SK-N-SH (cell line): ENCODE measurements at regions not wholly inside any gene's neighbourhood (a gene's known extent, or its start where the extent isn't known, plus 50 kb on each side); places are given as distances from the start of the nearest gene placed in this dataset.

Experiments
- CTCF ChIA-PET: fragments of 300-600, 350-600 bp; formaldehyde crosslinking; extraction: SDS; loops from one replicate; lab custom pipeline; 2021; lab: Yijun Ruan, JAX
- POLR2A ChIA-PET: fragments of 350-600 bp; sonication (Branson Sonifier 250); formaldehyde crosslinking; extraction: SDS; loops from one replicate; lab custom pipeline; 2020; ENCODE audit warnings: antibody characterized with exemption, inconsistent platforms; lab: Yijun Ruan, JAX
- DNase-seq: peaks from one replicate; pipeline ENCODE4 v3.0.0; 2012
- H2AFZ ChIP-seq: fragments of 200-600 bp; sonication (generic); 2 replicates; pipeline ENCODE4 v1.8.1; 2016; ENCODE audit warnings: antibody characterized with exemption, mild to moderate bottlenecking, low read depth
- H3F3A ChIP-seq: fragments of 200-600 bp; sonication (generic); replicated peaks from 2 replicates; pipeline ENCODE3; 2016; ENCODE audit warnings: antibody characterized with exemption, mild to moderate bottlenecking; ENCODE audit not compliant: insufficient read depth
- H3K27ac ChIP-seq, 2 experiments: fragments of 200-500 bp in 1 of 2; fragments of 200-600 bp in 1 of 2; sonication (Bioruptor generic) in 1 of 2; sonication (generic), shearing (Covaris generic) in 1 of 2; 2 replicates each; pipeline versions ENCODE4 v1.5.1 to v1.6.1; 2014 to 2016; ENCODE audit warnings: low read depth in 2 of 2, inconsistent platforms in 1 of 2, low read length in 1 of 2, mild to moderate bottlenecking in 1 of 2, mixed read lengths in 1 of 2
- H3K27me3 ChIP-seq: fragments of 200-600 bp; sonication (generic), shearing (Covaris generic); 2 replicates; pipeline ENCODE4 v1.6.1; 2016; ENCODE audit warnings: mixed run types; ENCODE audit not compliant: insufficient read depth
- H3K36me3 ChIP-seq, 2 experiments: fragments of 200-500 bp in 1 of 2; fragments of 200-600 bp in 1 of 2; sonication (Bioruptor generic) in 1 of 2; sonication (generic) in 1 of 2; replicated peaks in 1 of 2; 2 replicates each; pipeline versions ENCODE3 to v1.5.1; 2014 to 2016; ENCODE audit warnings: low read length in 1 of 2, mild to moderate bottlenecking in 1 of 2; ENCODE audit not compliant: insufficient read depth in 2 of 2, control insufficient read depth in 1 of 2
- H3K4me1 ChIP-seq, 2 experiments: fragments of 200-500 bp in 1 of 2; fragments of 200-600 bp in 1 of 2; sonication (Bioruptor generic) in 1 of 2; sonication (generic), shearing (Covaris generic) in 1 of 2; 2 replicates each; pipeline versions ENCODE4 v1.5.1 to v1.6.1; 2014 to 2016; ENCODE audit warnings: low read depth in 1 of 2, low read length in 1 of 2, mixed run types in 1 of 2; ENCODE audit not compliant: insufficient read depth in 2 of 2, control insufficient read depth in 1 of 2
- H3K4me2 ChIP-seq: fragments of 200-600 bp; sonication (generic), shearing (Covaris generic); 2 replicates; pipeline ENCODE4 v1.6.1; 2017; ENCODE audit warnings: mixed run types
- H3K4me3 ChIP-seq, 2 experiments: fragments of 200-500 bp in 1 of 2; fragments of 200-600 bp in 1 of 2; sonication (Bioruptor generic) in 1 of 2; sonication (generic), shearing (Covaris generic) in 1 of 2; 2 replicates each; pipeline versions ENCODE4 v1.5.1 to v1.8.1; 2014 to 2016; ENCODE audit warnings: low read depth in 2 of 2, inconsistent platforms in 1 of 2, low read length in 1 of 2, mild to moderate bottlenecking in 1 of 2, mixed read lengths in 1 of 2, moderate library complexity in 1 of 2
- H3K79me2 ChIP-seq: fragments of 200-600 bp; sonication (generic); 2 replicates; pipeline ENCODE4 v1.8.1; 2017; ENCODE audit warnings: mild to moderate bottlenecking; ENCODE audit not compliant: insufficient read depth
- H3K9ac ChIP-seq: fragments of 200-600 bp; sonication (generic); 2 replicates; pipeline ENCODE4 v1.6.1; 2017; ENCODE audit warnings: mixed run types
- H3K9me2 ChIP-seq: fragments of 200-600 bp; sonication (generic); 2 replicates; pipeline ENCODE4 v1.6.1; 2017; ENCODE audit warnings: mixed run types
- H3K9me3 ChIP-seq: fragments of 200-600 bp; sonication (generic); 2 replicates; pipeline ENCODE4 v1.6.1; 2017; ENCODE audit warnings: mixed run types, mild to moderate bottlenecking, moderate library complexity
- H4K20me1 ChIP-seq: fragments of 200-600 bp; sonication (generic); 2 replicates; pipeline ENCODE4 v1.6.1; 2017; ENCODE audit warnings: mild to moderate bottlenecking, mixed run types; ENCODE audit not compliant: insufficient read depth
- ELF1 ChIP-seq: IDR thresholded peaks from 2 replicates; pipeline ENCODE4 v1.4.0; 2012
- EP300 ChIP-seq, 2 experiments: IDR thresholded peaks; 2 replicates each; pipeline versions ENCODE4 v1.4.0 to v1.6.1; 2012; ENCODE audit warnings: borderline replicate concordance in 1 of 2, low read depth in 1 of 2, low read length in 1 of 2
- EZH2phosphoT487 ChIP-seq: fragments of 200-600 bp; sonication (generic); IDR thresholded peaks from 2 replicates; pipeline ENCODE4 v1.6.1; 2017; ENCODE audit warnings: low read depth, mixed run types, mild to moderate bottlenecking, antibody characterized with exemption, moderate library complexity, borderline replicate concordance
- FOXJ3 ChIP-seq: sonication (generic); formaldehyde crosslinking; IDR thresholded peaks from 2 replicates; pipeline ENCODE4 v1.5.1; 2020; ENCODE audit warnings: mild to moderate bottlenecking, missing genetic modification reagents
- FOXM1 ChIP-seq: IDR thresholded peaks from 2 replicates; pipeline ENCODE4 v1.4.0; 2012; ENCODE audit warnings: low read depth, mild to moderate bottlenecking
- GABPA ChIP-seq: IDR thresholded peaks from 2 replicates; pipeline ENCODE4 v1.4.0; 2012; ENCODE audit warnings: low read depth, mild to moderate bottlenecking
- JUND ChIP-seq: IDR thresholded peaks from 2 replicates; pipeline ENCODE4 v1.4.0; 2012
- MXI1 ChIP-seq: IDR thresholded peaks from 2 replicates; pipeline ENCODE4 v1.6.1; 2012; ENCODE audit warnings: mild to moderate bottlenecking, low read depth, low read length, improper control_type of control experiment
- NFIC ChIP-seq: IDR thresholded peaks from 2 replicates; pipeline ENCODE4 v1.4.0; 2012; ENCODE audit warnings: borderline replicate concordance
- NRF1 ChIP-seq: IDR thresholded peaks from 2 replicates; pipeline ENCODE4 v1.6.1; 2012; ENCODE audit warnings: low read depth, mild to moderate bottlenecking, low read length
- POLR2AphosphoS5 ChIP-seq: IDR thresholded peaks from 2 replicates; pipeline ENCODE4 v1.6.1; 2012; ENCODE audit warnings: low read depth, low read length
- RCOR1 ChIP-seq: fragments of 150-350 bp; IDR thresholded peaks from 2 replicates; pipeline ENCODE4 v1.6.1; 2017; ENCODE audit warnings: antibody characterized with exemption, low read length
- RFX5 ChIP-seq: IDR thresholded peaks from 2 replicates; pipeline ENCODE4 v1.6.1; 2012; ENCODE audit warnings: mild to moderate bottlenecking, improper control_type of control experiment, low read length
- SIN3A ChIP-seq: IDR thresholded peaks from 2 replicates; pipeline ENCODE4 v1.6.1; 2012; ENCODE audit warnings: low read depth, mild to moderate bottlenecking, low read length, moderate library complexity, borderline replicate concordance
- WGBS: methylation state at CpG from one replicate; pipeline ENCODE4 v1.1.6; 2017; ENCODE audit warnings: low lambda C conversion rate; 5-methylcytosine and 5-hydroxymethylcytosine counted together
- TF ChIP-seq, protein P1 (sequence below): IDR thresholded peaks from 2 replicates; pipeline ENCODE4; 2012
- TF ChIP-seq, protein P2 (sequence below): fragments of 150-350 bp; IDR thresholded peaks from 2 replicates; pipeline ENCODE4 v1.6.1; 2017; ENCODE audit warnings: antibody characterized with exemption, low read length, low read depth, borderline replicate concordance
- TF ChIP-seq, protein P3 (sequence below): IDR thresholded peaks from 2 replicates; pipeline ENCODE4 v1.4.0; 2012; ENCODE audit warnings: low read depth, borderline replicate concordance
- TF ChIP-seq, protein P4 (sequence below): IDR thresholded peaks from 2 replicates; pipeline ENCODE4 v1.4.0; 2012; ENCODE audit warnings: low read depth, borderline replicate concordance

DNA sequence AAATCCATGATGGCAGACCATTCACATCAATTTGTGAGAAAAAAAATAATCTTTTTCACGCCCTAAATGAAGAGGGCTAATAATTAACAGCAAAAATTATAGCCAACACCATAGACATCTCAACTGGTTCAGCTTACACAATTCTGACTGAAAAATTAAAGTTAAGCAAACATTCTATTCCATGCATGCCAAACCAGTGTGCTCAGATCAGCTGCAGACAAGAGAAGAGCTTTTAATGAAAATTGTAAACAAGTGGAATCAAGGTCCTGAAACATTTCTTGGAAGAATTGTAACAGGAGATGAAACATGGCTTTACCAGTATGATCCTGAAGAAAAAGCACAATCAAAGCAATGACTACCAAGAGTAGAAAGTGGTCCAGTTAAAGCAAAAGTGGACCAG lies 710.4 kb downstream of the EPHA7 start:
- Histone ChIP-seq H3K79me2 (no peaks in the 10 kb centered on the region), H3K4me3 (no peak overlapping the region), H3K4me2 (no peak overlapping the region), H4K20me1 (no peaks in the 10 kb centered on the region), H3K9ac (no peak overlapping the region), H3K9me3 (no peaks in the 10 kb centered on the region), H2AFZ (no peak overlapping the region), H3K4me1 (no peaks in the 10 kb centered on the region), H3K36me3 (no peaks in the 10 kb centered on the region), H3K9me2 (no peaks in the 10 kb centered on the region), H3K27ac (no peak overlapping the region), H3K27me3 (no peaks in the 10 kb centered on the region), H3F3A (no peaks in the 10 kb centered on the region)
- CTCF ChIA-PET: no interaction called here
- 0% methylated on average over 1 of the region's 1 CpG for WGBS
- POLR2A ChIA-PET: no interaction called here
- DNase-seq: no peak
- TF ChIP-seq EP300 (IDR thresholded peaks at IDR 0.05; ENCODE audit: borderline replicate concordance in 1 of 2, low read depth in 1 of 2, low read length in 1 of 2) (no peak), FOXJ3 (CRISPR knock-in tag) (no peak), RFX5 (no peak), EZH2phosphoT487 (no peak), MXI1 (no peak), SIN3A (no peak), NFIC (no peak), NRF1 (no peak), ELF1 (no peak), RCOR1 (no peak)
- TF ChIP-seq, protein P1, sequence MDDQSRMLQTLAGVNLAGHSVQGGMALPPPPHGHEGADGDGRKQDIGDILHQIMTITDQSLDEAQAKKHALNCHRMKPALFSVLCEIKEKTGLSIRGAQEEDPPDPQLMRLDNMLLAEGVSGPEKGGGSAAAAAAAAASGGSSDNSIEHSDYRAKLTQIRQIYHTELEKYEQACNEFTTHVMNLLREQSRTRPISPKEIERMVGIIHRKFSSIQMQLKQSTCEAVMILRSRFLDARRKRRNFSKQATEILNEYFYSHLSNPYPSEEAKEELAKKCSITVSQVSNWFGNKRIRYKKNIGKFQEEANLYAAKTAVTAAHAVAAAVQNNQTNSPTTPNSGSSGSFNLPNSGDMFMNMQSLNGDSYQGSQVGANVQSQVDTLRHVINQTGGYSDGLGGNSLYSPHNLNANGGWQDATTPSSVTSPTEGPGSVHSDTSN: no peak

DNA sequence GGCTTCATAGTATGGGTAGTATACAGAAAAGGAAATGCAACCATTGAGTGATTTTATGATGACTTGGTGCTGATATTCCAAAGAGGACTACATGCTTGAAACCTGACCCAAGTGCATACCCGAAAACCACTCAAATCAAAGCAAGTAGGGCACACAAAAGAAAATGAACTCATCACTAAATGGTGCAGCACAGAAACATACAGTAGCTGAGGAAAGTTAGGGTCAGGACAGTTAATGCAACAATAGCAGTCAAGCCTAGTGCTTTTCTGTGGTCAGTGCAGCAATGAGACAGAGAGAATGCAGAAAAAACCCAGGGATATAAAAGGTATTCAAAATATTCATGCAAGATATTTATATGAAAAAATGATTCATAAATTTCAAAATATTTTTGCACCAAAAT lies 711.1 kb downstream of the EPHA7 start:
- Histone ChIP-seq H3K4me1 (no peaks in the 10 kb centered on the region), H3K9ac (no peak overlapping the region), H3K27ac (no peak overlapping the region), H3K36me3 (no peaks in the 10 kb centered on the region), H2AFZ (no peak overlapping the region), H3K9me2 (no peaks in the 10 kb centered on the region), H3K4me3 (no peak overlapping the region), H4K20me1 (no peaks in the 10 kb centered on the region), H3K27me3 (no peaks in the 10 kb centered on the region), H3K4me2 (no peak overlapping the region), H3K9me3 (no peaks in the 10 kb centered on the region), H3K79me2 (no peaks in the 10 kb centered on the region), H3F3A (no peaks in the 10 kb centered on the region)
- TF ChIP-seq SIN3A: no peak
- no peak for TF ChIP-seq ELF1
- TF ChIP-seq POLR2AphosphoS5: no peak
- TF ChIP-seq JUND: no peak
- no peak for TF ChIP-seq GABPA
- no peak for DNase-seq
- ChIA-PET POLR2A (no interaction called here), CTCF (no interaction called here)
- WGBS: 0% methylated on average over 1 of the region's 1 CpG

DNA sequence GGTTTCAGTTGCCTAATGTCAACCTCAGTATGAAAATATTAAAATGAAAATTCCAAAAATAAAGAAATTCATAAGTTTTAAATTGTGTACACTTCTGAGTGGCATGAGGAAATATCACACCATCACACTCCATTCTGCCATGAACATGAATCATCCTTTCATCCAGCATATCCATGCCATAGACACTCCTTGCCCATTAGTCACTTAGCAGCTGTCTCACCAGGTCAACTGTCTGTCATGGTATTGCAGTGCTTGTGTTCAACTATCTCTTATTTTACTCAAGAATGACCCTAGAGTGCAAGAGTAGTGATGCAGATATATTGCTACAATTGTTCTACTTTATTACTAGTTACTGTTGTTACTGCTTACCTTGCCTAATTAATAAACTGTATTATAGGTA lies 712.4 kb downstream of the EPHA7 start:
- no peaks in the 10 kb centered on the region for H3K27me3 ChIP-seq
- no peaks in the 10 kb centered on the region for H3K4me1 ChIP-seq
- H2AFZ ChIP-seq: no peak overlapping the region
- no peaks in the 10 kb centered on the region for H3K9me2 ChIP-seq
- H3F3A ChIP-seq: no peaks in the 10 kb centered on the region
- POLR2A ChIA-PET: no interaction called here
- no peak overlapping the region for H3K27ac ChIP-seq
- H3K4me3 ChIP-seq: no peak overlapping the region
- no peak overlapping the region for H3K9ac ChIP-seq
- H3K9me3 ChIP-seq: no peaks in the 10 kb centered on the region
- no peaks in the 10 kb centered on the region for H3K36me3 ChIP-seq
- no peak for DNase-seq
- H3K79me2 ChIP-seq: no peaks in the 10 kb centered on the region
- no peak overlapping the region for H3K4me2 ChIP-seq
- no peaks in the 10 kb centered on the region for H4K20me1 ChIP-seq
- CTCF ChIA-PET: no interaction called here
- TF ChIP-seq, protein P2, sequence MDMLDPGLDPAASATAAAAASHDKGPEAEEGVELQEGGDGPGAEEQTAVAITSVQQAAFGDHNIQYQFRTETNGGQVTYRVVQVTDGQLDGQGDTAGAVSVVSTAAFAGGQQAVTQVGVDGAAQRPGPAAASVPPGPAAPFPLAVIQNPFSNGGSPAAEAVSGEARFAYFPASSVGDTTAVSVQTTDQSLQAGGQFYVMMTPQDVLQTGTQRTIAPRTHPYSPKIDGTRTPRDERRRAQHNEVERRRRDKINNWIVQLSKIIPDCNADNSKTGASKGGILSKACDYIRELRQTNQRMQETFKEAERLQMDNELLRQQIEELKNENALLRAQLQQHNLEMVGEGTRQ: no peak
- TF ChIP-seq, protein P3, sequence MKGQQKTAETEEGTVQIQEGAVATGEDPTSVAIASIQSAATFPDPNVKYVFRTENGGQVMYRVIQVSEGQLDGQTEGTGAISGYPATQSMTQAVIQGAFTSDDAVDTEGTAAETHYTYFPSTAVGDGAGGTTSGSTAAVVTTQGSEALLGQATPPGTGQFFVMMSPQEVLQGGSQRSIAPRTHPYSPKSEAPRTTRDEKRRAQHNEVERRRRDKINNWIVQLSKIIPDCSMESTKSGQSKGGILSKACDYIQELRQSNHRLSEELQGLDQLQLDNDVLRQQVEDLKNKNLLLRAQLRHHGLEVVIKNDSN: no peak
- TF ChIP-seq NFIC: no peak
- TF ChIP-seq, protein P4, sequence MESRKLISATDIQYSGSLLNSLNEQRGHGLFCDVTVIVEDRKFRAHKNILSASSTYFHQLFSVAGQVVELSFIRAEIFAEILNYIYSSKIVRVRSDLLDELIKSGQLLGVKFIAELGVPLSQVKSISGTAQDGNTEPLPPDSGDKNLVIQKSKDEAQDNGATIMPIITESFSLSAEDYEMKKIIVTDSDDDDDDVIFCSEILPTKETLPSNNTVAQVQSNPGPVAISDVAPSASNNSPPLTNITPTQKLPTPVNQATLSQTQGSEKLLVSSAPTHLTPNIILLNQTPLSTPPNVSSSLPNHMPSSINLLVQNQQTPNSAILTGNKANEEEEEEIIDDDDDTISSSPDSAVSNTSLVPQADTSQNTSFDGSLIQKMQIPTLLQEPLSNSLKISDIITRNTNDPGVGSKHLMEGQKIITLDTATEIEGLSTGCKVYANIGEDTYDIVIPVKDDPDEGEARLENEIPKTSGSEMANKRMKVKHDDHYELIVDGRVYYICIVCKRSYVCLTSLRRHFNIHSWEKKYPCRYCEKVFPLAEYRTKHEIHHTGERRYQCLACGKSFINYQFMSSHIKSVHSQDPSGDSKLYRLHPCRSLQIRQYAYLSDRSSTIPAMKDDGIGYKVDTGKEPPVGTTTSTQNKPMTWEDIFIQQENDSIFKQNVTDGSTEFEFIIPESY: no peak
- no peak for TF ChIP-seq NRF1
- no peak for TF ChIP-seq FOXM1
- TF ChIP-seq EZH2phosphoT487: no peak
- no peak for TF ChIP-seq RFX5
